Ovary (tissue), 3 donors: ENCODE measurements at regions not wholly inside any gene's neighbourhood (a gene's known extent, or its start where the extent isn't known, plus 50 kb on each side); places are given as distances from the start of the nearest gene placed in this dataset.

ENCODE experiments used
- EP300 ChIP-seq: sonication (generic); formaldehyde crosslinking; IDR thresholded peaks from one replicate; pipeline ENCODE4 v1.6.1; 2017; ENCODE audit warnings: antibody characterized with exemption
- TF ChIP-seq, protein P1 (sequence below), 3 donors: fragments of 450-650 bp in 2 of 3; fragments of 200-600 bp in 1 of 3; IDR thresholded peaks; one replicate each; pipeline versions ENCODE4 v1.5.1 to v1.8.0; 2016 to 2022; ENCODE audit warnings: antibody characterized with exemption in 3 of 3, mild to moderate bottlenecking in 1 of 3
- donor health status: DM: no; HTN: no; CAD: no.

DNA sequence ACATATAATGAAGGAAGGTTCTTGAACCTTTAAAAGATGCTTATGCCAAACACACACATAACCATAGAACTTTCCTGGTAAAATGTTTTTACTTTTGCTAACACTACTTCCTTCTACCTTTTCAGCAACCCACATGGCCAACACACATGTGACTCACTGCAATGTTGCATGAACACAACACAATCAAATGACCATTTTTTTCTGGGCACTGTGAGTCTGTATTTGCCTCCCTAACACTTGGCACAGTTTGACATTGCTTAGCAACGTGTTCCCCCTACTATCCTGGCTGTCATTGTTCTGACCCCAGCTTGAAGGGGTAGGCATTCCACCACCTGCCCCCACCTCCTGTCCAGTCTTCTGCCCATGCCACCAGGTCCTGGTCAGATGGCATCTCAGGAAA is 169.4 kb upstream of the PRNP start:
- TF ChIP-seq, protein P1, sequence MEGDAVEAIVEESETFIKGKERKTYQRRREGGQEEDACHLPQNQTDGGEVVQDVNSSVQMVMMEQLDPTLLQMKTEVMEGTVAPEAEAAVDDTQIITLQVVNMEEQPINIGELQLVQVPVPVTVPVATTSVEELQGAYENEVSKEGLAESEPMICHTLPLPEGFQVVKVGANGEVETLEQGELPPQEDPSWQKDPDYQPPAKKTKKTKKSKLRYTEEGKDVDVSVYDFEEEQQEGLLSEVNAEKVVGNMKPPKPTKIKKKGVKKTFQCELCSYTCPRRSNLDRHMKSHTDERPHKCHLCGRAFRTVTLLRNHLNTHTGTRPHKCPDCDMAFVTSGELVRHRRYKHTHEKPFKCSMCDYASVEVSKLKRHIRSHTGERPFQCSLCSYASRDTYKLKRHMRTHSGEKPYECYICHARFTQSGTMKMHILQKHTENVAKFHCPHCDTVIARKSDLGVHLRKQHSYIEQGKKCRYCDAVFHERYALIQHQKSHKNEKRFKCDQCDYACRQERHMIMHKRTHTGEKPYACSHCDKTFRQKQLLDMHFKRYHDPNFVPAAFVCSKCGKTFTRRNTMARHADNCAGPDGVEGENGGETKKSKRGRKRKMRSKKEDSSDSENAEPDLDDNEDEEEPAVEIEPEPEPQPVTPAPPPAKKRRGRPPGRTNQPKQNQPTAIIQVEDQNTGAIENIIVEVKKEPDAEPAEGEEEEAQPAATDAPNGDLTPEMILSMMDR (IDR thresholded peaks at IDR 0.05), result no peak
- TF ChIP-seq EP300, result no peak
